ENCODE measurements at regions not wholly inside any gene's neighbourhood (a gene's known extent, or its start where the extent isn't known, plus 50 kb on each side); places are given as distances from the start of the nearest gene placed in this dataset.

- DNase-seq (ENCODE audit: low read depth, low spot score) = no peak
- Histone ChIP-seq H3K9me3 (ENCODE audit: control insufficient read depth, insufficient read depth, low read depth, low read length) (no peaks in the 10 kb centered on the region), H3K36me3 (ENCODE audit: control insufficient read depth, insufficient read depth, low read length) (no peaks in the 10 kb centered on the region), H3K4me1 (ENCODE audit: control insufficient read depth, insufficient read depth, low read length) (no peaks in the 10 kb centered on the region), H3K27ac (ENCODE audit: low read length) (no peak overlapping the region), H3K27me3 (ENCODE audit: control insufficient read depth, insufficient read depth, low read length) (no peaks in the 10 kb centered on the region; the same call in 1 of the 2 replicates), H3K4me3 (ENCODE audit: low read depth in 2 of 2, low read length in 2 of 2) (no peak overlapping the region)
- intact Hi-C loops (cut with micrococcal nuclease; ENCODE audit: unreplicated experiment) (no loop called here), in situ Hi-C loops (cut with HindIII; ENCODE audit: low pct_unique_long_range_greater_than_20kb, low sequenced_read_pairs) (no loop called here)
- ChIA-PET POLR2A (no interaction called here), CTCF (no interaction called here)
- no TSS peak for BruUV-seq (replicated peaks)
- no peak for TF ChIP-seq SIN3A (IDR thresholded peaks at IDR 0.05; ENCODE audit: borderline replicate concordance, insufficient read depth, low read depth, low read length)
- TF ChIP-seq TCF7L2 (IDR thresholded peaks at IDR 0.05; ENCODE audit: low read depth, low read length) = no peak
- TF ChIP-seq CTCF (IDR thresholded peaks at IDR 0.05) = no peak
- TF ChIP-seq REST (IDR thresholded peaks at IDR 0.05; ENCODE audit: insufficient read depth in 1 of 2, low read depth in 2 of 2, low read length in 1 of 2) = no peak
- TF ChIP-seq POLR2AphosphoS5 (IDR thresholded peaks at IDR 0.05; ENCODE audit: low read depth, low read length) = no peak
- no peak for ATAC-seq
These were observed 190.3 kb downstream of the C1orf94 start for GRCh38 chr1:34366875-34367624.

- Histone ChIP-seq H3K9me3 (ENCODE audit: control insufficient read depth, insufficient read depth, low read depth, low read length) (no peaks in the 10 kb centered on the region), H3K27ac (ENCODE audit: low read length) (no peak overlapping the region), H3K36me3 (ENCODE audit: control insufficient read depth, insufficient read depth, low read length) (no peaks in the 10 kb centered on the region), H3K4me1 (ENCODE audit: control insufficient read depth, insufficient read depth, low read length) (no peaks in the 10 kb centered on the region), H3K27me3 (ENCODE audit: control insufficient read depth, insufficient read depth, low read length) (no peaks in the 10 kb centered on the region; the same call in 1 of the 2 replicates), H3K4me3 (ENCODE audit: low read depth in 2 of 2, low read length in 2 of 2) (no peak overlapping the region)
- in situ Hi-C loops (cut with HindIII; ENCODE audit: low pct_unique_long_range_greater_than_20kb, low sequenced_read_pairs) (no loop called here), intact Hi-C loops (cut with micrococcal nuclease; ENCODE audit: unreplicated experiment) (no loop called here)
- BruUV-seq (replicated peaks) = no TSS peak
- TF ChIP-seq POLR2AphosphoS5 (IDR thresholded peaks at IDR 0.05; ENCODE audit: low read depth, low read length) = no peak
- no peak for TF ChIP-seq SIN3A (IDR thresholded peaks at IDR 0.05; ENCODE audit: borderline replicate concordance, insufficient read depth, low read depth, low read length)
- no peak for TF ChIP-seq CTCF (IDR thresholded peaks at IDR 0.05)
- TF ChIP-seq TCF7L2 (IDR thresholded peaks at IDR 0.05; ENCODE audit: low read depth, low read length) = no peak
- TF ChIP-seq REST (IDR thresholded peaks at IDR 0.05; ENCODE audit: insufficient read depth in 1 of 2, low read depth in 2 of 2, low read length in 1 of 2) = no peak
- DNase-seq (ENCODE audit: low read depth, low spot score) (no peak), ATAC-seq (no peak)
- ChIA-PET CTCF (no interaction called here), POLR2A (no interaction called here)
These were observed 191.2 kb downstream of the C1orf94 start for GRCh38 chr1:34367954-34368353.

All from Panc1 (cell line).